ENCODE measurements at regions not wholly inside any gene's neighbourhood (a gene's known extent, or its start where the extent isn't known, plus 50 kb on each side); places are given as distances from the start of the nearest gene placed in this dataset.
"Not testable (repeated sequence)": the region's sequence is repeated elsewhere in the genome, so short reads cannot be mapped to it uniquely, and the experiment has no call there.

DNA sequence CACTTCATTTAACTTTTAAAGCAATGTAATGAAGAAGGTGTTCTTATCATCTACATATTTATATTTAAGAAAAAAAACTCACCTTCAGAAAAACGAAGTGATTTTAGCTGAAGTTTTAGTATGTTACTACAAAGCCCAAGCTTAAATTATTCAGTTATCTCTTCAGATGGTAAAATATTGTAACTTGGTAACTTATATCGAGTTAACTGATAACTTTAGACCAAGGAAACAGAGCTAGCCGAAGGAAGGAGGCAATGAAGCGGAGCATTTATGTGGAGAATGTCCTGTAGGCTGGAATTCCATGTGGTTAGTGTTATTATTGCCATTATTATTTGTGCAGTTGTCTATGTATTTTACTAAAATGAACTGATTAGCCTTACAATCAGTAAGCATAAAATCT is 1102.1 kb upstream of the LCORL start:
- DNase-seq = no peak

DNA sequence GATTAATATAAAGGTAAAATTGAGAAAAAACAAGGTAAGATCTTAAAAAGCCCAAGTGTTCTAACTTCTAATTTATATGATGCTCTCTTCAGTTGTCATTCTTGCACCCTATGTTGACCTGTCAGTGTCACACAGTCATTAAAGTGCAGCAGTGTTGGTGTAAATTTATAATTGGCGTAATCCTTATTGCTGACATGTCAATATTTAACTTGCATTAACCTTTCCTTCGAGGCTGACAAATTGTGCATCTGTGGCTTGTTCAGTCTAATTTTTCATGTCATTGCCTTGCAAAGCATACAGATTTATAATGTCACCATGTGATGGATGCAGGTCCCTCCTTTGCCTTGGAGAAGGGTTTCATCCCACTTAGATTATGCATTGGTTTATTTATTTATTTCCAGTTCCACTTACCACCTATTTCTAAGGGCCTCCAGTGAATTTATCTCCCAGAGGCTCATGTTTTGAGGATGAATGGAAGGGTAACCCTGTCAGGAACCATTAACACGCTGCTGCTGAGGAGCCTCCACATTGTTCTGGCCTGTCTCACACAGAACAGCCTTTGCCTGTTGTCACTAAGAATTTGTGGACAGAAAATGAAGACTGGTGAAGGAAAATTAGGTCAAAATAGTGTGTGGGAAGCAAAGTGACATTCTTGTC is 1098.5 kb upstream of the LCORL start:
- DNase-seq = no peak

DNA sequence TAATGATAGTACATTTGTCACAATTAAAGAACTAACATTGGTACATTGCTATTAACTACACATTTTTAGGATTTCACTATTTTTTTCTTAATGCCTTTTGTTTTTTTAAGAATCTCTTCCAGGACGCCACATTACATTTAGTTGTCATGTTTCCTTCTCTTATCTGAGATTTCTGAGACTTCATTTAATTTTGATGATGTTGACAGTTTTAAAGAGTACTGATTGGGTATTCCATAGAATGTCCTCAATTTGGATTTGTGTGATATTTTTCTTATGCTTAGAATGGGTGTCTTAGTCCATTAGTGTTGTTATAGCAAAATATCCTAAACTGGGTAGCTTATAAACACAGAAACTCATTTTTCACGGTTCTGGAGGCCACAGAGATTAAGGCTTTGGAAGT is 1095.5 kb upstream of the LCORL start:
- no peak for DNase-seq

DNA sequence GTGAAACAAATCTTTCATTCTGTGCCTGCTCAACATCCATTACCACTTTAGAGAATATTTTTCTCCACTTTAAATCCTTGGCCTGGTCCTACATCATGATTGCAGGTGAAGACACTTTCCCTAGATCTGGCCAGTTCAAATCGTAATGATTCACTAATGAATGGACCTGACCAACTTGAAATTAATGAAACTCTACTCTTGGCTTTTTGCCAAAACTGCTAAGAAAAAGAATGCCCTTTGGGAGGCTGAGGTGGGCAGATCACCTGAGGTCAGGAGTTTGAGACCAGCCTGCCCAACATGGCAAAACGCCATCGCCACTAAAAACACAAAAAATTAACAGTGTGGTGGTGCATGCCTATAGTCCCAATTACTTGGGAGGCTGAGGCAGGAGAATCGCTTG is 1082.6 kb upstream of the LCORL start:
- DNase-seq = no peak

DNA sequence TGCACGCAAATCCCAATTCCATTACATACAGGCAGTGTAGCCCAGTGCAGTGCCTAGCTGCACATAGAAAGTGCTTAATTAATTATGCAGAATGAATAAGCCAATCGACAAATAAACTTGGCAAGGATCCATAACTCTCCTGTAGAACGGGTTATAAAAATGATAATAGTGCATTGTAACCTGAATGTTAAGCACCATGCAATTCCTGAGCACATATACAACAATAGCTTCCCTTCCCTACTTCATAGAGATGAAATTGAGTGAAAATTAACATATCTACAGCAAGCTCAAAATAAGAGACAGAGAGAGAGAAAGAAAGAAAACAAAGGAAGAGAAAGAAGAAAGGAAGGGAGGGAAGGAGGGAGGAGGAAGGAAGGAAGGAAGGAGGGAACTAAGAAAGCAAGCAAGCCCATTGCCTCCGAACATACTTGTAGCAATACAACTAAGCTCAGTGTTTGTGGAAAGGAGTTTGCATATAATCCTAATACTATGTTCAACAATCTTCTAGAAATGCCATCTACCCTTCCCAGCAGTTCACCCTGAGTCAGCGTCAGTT is 1074.0 kb upstream of the LCORL start:
- no peak for DNase-seq

DNA sequence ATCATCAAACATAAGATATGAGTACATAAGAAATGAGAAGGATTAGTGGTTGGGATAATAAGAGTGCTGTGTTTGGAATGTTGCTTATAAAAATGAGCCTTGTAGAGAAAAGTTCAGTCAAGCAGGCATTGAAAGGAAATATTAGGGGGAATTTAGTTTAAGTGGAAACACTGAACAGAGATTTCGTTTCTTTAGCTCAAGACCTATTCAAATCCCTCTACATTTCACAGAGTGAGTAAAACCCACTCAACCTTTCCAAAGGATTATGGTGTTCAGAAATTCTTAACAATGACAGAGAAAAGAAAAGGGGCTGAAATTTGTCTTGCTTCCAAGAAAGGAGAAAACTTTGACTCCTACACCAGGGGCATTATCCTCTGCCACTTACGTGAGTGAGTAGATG is 1072.4 kb upstream of the LCORL start:
- DNase-seq = no peak

DNA sequence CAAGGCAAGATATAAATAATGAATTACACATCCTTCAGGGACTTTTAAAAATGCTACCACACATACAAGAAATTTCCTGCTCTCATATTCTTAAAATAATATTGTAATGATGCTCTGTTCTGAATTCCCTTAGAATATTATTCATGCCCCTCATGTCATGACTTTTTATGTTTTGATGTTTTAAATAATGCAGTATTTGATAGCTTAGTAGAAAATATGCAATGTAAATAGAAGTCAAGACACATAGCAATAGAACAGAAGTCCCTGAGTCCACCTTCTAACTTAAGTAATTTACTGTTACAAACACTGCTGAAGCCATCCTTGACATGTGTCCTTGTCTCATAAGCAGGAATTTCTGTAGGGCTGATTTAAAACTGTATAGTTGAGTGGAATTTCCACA is 1071.2 kb upstream of the LCORL start:
- DNase-seq = no peak

DNA sequence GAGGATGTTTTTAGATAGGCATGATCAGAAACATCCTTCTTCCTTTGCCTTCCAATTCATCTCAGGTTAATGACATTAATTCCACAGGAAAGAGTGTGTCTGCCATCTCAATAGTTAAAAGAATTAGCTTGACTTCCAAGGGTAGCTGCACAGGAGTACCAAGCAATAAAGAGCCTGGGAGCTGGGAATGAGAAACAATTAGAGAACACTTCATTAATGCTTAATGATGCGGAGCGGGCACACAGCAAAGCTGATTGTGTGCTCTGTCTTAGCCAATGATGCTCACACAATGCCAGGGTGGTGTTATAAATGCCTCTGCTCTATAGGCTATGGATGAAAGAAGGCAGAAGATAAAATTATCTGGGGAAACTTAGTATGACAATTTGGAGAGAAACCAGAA is 1052.5 kb upstream of the LCORL start:
- DNase-seq = no peak

DNA sequence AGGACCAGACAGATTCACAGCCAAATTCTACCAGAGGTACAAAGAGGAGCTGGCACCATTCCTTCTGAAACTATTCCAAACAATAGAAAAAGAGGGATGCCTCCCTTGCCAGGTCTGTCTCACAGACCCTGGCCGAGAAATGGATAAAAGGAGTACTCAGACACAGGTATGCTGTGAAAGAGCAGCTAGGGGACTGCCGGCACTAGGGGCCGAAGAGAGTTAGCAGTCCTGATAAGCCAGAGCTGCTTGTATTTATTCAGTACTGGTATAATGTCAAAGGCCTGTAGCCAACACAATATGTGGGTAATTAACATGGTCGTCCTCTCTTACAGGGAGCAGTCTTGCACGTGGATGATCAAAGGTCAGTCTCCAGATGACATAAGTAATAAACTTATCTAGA is 1042.1 kb upstream of the LCORL start:
- no peak for DNase-seq

DNA sequence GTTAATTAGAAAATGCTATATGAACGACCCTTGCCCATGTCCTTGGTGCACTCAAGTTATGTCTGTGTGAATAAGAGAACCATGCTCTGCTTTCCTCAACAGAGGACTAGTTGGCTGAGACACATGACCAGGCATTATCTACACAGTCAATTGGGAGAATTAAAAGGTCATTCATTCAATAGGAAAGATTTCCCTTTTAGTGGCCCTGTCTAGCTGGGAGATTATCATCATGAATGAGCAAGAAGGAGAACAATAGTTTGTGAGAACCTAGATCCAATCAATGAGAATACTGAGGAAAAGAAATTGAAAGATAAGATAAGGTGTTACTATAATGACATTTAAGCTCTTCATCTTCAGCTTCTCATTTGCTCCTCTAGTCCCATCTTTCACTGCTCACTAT is 1033.4 kb upstream of the LCORL start:
- no peak for DNase-seq

DNA sequence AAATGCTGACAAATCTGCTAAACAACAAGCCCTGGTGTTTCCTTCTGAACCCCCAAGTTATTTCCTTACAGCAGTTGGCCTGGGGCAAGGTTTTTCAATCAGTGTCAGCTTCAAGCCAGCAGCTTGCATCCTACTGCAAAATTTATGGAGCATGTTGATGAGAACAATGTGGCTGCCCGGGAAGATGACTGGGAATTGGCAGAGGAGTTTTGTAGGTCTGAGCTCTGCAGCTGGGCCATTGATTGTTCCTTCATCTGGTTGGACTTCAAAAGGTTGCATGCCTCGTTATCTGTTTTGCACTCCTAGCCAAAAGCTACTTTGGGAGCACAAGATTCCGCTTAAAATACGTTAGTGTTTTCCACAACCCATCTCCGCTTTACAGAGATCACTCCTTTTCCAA is 1030.3 kb upstream of the LCORL start:
- no peak for DNase-seq

DNA sequence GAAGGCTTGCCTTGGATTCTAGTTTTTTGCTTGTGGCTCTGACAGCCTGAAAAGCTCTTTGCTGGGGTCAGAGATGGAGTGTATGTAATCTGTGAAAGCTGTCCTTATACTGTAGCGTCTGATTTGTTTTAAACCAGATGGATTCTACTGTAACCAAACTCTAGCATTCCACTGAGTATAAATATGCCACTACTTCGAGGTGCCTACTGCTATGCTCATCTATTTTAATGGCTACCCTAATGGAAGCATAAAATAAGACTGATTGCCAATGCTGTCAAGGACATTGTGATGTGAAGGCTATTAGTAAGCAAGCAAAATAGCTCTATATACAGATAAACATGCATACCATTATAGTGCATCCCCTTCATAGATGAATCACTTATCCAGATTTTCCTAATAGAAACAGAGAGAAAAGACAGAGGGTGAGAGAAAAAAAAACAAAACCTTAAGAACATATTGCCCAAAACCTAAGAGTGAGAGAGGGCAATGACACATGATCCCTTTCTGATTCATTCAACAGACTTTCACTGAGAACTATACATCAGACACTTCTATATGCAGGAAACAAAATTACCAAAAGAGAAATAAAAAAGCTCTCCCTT is 1025.8 kb upstream of the LCORL start:
- no peak for DNase-seq

DNA sequence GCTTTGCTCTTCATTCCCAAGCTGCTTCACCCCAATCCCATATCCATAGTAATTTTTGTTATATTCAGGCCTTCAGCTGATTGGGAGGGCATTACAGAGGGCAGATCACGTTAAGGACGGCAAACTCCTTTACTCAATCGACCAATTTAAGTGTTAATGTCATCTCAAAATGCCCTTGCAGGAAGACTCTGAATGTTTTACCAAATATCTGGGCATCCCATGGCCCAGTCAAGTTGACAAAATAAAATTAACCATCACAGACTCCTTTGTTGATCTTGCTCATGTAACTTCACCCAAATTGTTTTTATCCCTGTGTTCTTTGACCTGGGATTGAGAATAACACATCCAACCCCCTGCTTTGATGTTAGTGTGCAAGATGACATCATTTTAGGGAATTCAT is 1018.3 kb upstream of the LCORL start:
- no peak for DNase-seq

DNA sequence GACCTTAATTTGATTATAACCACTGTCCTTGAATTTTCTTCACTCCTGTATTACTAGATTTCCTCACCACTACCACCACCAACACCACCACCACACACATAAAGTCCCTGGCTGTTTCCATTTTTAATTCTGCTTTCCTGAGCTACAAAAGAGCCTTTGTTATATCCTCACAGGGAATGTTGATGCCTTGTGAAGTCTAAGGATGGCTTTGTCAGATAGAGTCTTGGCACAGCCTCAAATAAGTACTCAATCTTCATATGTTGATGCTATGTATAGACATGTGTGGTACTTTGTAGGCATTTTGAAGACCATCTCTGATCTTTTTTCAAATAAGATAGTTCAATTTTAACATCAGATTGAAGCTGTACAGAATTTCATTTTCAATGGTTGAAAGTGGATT is 1016.7 kb upstream of the LCORL start:
- DNase-seq = no peak

DNA sequence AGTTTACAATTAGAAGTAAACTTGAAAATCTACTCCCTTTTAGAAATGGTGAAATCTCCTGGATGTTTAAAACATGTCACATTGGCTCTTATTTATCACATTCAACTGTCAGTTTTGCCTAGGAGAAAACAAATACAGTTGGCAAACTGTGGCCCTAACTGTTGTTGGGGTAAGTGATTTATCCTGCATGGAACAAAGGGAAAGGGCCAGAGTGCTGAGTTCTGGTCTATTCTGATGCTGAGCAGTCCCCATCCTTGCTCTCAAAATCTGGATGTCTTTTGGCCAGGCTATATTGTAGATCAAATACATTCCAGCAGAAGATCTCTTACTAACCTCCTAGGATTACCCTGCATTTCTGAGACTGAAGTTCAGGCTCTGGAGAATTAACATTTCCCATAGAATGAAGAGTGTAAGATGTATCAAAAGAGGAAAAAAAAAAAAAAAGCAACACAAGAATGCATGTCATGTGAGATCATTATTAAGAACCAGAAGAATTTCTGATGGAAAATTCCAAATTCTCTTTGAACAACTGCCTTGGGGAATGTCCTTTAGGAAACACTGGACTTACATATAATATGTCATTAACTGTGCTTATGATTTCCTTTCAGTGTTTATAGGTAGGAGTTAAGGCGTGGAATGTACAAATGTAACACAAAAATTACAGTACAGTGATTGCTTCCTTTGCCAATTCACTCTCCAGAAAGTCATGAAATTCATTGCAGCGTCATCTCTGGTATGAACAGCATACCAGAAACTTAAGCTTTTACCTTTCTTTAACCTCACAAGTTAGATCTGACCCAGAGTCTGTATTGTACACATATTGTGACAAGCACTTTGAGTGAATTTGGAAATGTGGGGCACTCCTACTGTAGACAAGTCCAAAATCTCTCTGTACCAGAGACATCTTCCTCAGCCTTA is 1012.5 kb upstream of the LCORL start:
- no peak for DNase-seq

DNA sequence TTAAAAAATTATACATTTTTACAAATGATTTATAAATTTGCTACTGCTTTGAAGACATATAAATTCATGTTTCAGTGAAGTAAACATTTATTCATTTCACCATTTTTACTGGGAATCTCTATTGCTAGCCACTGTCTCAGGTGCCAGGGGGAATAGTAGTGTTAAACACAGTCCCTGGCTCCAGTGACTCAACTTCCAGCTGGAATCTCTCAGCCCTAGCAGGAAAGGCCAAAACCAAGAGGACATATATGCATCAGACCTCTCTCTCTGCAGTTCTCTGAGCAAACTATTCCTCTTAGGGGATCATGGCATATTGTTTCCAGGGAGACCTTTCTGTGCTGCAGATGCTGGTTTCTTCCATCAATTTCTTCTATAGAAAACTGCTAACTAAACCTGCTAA is 1009.0 kb upstream of the LCORL start:
- DNase-seq = no peak

DNA sequence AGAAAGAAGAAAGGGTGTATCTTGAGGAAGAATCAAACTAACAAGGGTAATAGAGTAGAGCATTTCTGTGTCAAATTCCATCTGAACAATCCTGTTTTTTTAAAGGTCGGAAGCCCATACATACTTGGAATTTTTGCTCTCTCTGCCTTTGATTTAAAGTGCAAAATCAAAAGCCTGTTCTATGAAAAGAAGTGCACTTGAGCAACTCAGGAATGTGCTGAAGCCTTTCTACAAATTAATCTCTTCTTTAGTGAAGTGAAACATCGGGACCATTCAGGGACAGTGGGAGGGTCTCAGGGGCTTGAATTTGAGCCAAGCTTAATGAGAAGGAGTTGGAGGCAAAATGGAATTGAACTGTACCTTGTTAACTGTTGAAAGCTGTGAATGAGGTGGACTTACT is 1008.5 kb upstream of the LCORL start:
- no peak for DNase-seq

DNA sequence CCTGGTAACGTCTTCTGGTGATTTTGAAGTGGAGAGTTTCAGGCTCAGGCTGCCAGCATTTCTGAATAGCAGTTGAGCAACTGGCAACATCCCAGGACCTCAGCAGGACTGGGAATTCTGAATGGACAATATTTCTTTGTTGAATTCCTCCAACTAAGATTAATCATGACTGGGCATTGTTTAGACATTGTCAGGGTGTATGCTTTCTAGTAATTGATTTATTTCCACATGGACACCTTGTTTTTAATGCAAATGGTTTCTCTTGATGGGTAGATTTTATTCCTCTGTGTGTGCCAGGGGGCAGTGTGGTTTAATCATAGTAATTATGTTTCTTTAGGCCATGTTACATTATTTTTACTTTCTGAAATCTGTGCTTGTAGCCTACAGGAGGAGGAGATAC is 1004.7 kb upstream of the LCORL start:
- DNase-seq = no peak

DNA sequence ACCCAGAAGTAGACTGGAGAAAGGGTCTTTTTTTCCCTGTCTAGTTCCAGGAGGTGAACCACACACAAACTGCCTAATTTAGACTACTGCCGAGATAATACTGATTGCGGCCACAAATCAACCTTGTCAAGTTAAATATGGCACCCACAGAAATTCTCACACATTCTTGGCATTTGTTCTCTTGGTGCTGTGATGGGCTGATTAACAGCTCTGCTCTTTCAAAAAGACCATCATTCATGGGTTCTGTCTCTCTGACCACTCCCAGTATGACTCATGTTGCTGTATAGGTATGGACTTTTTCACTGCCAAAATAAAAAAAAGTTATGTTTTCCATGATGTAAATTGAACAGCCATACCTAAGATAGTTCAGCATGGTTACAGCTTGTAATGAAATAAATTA is 1003.5 kb upstream of the LCORL start:
- DNase-seq = no peak

DNA sequence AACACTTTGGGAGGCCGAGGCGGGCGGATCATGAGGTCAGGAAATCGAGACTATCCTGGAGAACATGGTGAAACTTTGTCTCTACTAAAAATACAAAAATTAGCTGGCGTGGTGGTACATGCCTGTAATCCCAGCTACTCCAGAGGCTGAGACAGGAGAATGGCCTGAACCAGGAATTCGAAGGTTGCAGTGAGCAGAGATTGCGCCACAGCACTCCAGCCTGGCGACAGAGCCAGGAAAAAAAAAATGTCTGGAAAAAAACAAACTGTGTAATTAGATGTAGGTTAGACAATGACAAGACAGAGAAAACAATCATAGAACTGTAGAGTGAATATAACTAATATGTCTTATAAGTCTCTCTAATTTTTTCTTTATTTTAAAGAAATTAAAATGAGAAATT is 1002.5 kb upstream of the LCORL start:
- no peak for DNase-seq

DNA sequence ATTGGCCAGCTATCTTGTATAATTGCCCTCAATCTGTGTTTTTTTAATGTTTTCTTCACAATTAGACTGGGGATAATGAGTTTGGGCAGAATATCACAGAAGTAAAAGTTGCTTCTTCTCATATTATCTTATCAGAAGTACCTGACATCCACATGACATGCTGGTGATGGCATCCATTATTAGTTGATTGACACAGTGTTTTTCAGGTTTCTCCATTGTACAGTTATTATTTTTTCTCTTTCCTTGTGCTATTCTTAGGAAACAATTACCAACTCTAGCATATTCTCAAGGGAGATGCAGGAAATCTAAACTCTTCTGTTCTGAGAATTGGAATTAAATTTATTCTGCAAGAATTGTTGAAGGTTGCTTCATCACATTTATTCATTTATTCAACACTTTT is 1000.1 kb upstream of the LCORL start:
- DNase-seq = no peak

DNA sequence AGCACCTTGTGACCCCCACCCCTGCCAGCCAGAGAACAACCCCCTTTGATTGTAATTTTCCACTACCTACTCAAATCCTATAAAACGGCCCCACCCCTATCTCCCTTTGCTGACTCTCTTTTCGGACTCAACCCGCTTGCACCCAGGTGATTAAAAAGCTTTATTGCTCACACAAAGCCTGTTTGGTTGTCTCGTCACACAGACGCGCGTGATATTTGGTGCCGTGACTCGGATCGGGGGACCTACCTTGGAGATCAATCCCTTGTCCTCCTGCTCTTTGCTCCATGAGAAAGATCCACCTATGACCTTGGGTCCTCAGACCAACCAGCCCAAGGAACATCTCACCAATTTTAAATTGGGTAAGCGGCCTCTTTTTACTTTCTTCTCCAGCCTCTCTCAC is 995.0 kb upstream of the LCORL start:
- not testable (repeated sequence) for DNase-seq

DNA sequence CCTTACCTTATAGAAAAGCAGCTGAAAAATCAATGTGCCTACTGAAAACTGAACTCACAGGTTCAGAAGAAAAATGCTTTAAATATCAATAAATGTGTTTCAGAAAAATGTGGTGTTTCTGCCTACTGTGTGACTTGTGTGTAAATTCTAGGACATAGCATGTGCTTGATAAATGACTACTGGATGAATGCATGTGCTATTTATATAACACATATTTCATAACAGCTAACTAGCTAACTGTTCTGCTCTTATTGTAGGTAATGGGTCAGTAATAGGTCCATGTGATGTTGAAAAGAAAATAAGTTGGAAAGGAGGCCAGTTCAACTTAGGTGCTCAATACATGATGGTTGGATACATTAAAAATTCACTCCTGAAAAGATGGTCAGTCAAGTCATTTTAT is 993.0 kb upstream of the LCORL start:
- no peak for DNase-seq

DNA sequence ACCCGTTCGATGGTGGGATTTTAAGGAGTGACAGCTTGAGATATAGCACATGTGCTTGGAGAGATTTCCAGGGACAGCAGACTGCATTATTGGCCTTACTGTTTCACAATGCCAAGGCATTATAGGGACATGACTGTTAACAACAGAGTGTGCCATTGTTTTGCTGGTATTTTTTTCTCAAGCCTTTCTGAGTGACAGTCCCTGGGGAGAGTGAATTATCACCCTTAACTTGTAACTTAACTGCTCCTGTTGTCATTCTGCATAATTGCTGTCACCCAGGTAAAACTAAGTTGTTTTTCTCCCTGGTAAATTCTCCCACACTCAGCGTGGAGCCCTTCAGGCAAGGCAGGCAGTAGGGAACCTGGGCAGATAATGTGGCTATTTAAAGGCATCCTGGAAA is 989.2 kb upstream of the LCORL start:
- no peak for DNase-seq

Data from DMS79 treated with DMSO at 0.1 percent for 48 hours (cell line).